ENCODE measurements at regions not wholly inside any gene's neighbourhood (a gene's known extent, or its start where the extent isn't known, plus 50 kb on each side); places are given as distances from the start of the nearest gene placed in this dataset.

- TF ChIP-seq, protein P1, sequence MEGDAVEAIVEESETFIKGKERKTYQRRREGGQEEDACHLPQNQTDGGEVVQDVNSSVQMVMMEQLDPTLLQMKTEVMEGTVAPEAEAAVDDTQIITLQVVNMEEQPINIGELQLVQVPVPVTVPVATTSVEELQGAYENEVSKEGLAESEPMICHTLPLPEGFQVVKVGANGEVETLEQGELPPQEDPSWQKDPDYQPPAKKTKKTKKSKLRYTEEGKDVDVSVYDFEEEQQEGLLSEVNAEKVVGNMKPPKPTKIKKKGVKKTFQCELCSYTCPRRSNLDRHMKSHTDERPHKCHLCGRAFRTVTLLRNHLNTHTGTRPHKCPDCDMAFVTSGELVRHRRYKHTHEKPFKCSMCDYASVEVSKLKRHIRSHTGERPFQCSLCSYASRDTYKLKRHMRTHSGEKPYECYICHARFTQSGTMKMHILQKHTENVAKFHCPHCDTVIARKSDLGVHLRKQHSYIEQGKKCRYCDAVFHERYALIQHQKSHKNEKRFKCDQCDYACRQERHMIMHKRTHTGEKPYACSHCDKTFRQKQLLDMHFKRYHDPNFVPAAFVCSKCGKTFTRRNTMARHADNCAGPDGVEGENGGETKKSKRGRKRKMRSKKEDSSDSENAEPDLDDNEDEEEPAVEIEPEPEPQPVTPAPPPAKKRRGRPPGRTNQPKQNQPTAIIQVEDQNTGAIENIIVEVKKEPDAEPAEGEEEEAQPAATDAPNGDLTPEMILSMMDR (IDR thresholded peaks at IDR 0.05), result no peak
- TF ChIP-seq POLR2A (IDR thresholded peaks at IDR 0.05) (no peak), EP300 (IDR thresholded peaks at IDR 0.05) (no peak)
These were observed 1130.8 kb downstream of the FAT4 start for GRCh38 chr4:126445596-126445995.
